ENCODE measurements at regions not wholly inside any gene's neighbourhood (a gene's known extent, or its start where the extent isn't known, plus 50 kb on each side); places are given as distances from the start of the nearest gene placed in this dataset.

DNA sequence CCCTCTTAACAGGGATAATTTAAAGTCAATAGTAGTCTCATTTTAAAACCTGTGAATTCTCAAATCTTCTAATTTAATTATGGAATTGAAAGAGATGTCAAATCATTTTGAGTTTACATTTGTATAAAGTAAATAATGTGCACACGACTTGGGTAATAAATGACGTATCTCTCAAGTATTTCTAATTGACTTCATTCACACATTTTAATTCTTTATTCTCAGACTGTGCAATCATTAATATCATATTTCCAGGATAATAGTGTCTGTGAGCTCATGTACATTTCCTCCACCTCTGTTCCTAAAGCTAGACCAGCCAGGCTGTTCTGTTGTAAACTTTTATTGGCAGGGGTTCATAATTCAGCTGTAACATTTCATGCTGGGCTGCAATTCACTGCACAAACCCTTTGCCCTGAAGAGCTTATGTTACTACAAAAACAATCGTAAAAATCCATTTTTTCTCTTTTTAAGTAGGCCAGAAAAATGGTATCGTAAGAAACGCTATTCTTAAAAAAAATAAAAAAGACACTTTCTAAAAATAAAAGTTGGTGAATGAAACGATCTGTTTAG lies 1103.1 kb upstream of the TENM3 start:
- Histone ChIP-seq H3K36me3 (ENCODE audit: insufficient read depth, low read length) (no peaks in the 10 kb centered on the region), H3K9ac (ENCODE audit: low read depth, low read length) (no peak overlapping the region), H3K27me3 (ENCODE audit: control insufficient read depth, insufficient read depth, low read length) (peaks cover 4% of the 10 kb centered on the region), H3K4me2 (ENCODE audit: low read length) (no peak overlapping the region), H3K4me3 (ENCODE audit: low read length) (no peak overlapping the region), H3K9me3 (replicated peaks; ENCODE audit: low read length) (no peaks in the 10 kb centered on the region), H3K4me1 (ENCODE audit: control insufficient read depth, insufficient read depth, low read length) (no peaks in the 10 kb centered on the region)

DNA sequence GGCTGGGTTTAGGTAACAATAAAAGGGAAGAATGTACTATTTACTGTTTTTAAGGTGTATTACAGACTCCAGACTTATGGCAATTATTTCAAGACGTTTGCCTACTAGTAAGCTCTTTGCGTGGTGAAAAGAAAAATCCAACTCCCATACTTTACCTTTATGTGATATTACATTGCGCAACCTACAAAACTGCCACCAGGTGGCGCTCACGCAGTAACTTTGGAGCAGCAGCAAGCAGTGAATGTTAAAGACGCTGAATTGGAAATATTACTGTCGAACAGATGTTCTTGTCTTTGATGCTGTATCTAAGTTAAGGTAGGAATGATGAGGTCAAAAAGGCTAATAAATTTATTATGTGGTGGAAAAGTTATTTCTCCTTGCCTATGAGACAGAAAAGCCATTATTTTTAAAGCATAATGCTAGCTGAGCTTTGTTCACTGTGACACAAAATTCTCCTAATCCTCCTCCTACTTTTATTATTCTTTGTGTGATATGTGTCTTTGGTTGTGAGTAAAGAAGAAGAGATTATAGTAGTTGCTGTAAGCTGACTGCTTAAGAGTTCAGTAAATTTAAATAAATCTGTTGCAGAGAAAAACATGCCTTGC lies 1099.8 kb upstream of the TENM3 start:
- Histone ChIP-seq H3K27me3 (ENCODE audit: control insufficient read depth, insufficient read depth, low read length) (peaks cover 4% of the 10 kb centered on the region), H3K4me3 (ENCODE audit: low read length) (no peak overlapping the region), H3K4me2 (ENCODE audit: low read length) (no peak overlapping the region), H3K4me1 (ENCODE audit: control insufficient read depth, insufficient read depth, low read length) (no peaks in the 10 kb centered on the region), H3K36me3 (ENCODE audit: insufficient read depth, low read length) (no peaks in the 10 kb centered on the region), H3K9me3 (replicated peaks; ENCODE audit: low read length) (no peaks in the 10 kb centered on the region), H3K9ac (ENCODE audit: low read depth, low read length) (no peak overlapping the region)

DNA sequence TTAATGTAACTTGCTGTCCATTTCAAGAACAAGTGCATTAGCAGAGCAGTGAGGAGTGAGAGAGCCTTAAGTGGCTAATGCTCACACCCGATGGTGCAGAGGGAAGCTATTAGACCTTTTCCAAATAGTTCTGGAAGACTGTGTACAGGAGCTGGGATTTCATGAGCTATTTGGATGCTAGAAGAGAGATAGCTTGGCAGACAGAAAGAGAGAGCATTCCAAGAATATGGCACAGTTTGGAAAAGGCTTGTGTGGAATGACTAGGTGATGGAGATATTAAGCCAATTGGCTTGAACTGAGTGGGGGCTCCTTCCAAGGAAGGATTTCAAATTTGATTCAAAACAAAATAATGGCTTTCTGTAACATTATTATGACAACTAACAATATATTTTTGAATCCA lies 1097.2 kb upstream of the TENM3 start:
- Histone ChIP-seq H3K4me3 (ENCODE audit: low read length) (no peak overlapping the region), H3K36me3 (ENCODE audit: insufficient read depth, low read length) (no peaks in the 10 kb centered on the region), H3K9me3 (replicated peaks; ENCODE audit: low read length) (no peaks in the 10 kb centered on the region), H3K9ac (ENCODE audit: low read depth, low read length) (no peak overlapping the region), H3K27me3 (ENCODE audit: control insufficient read depth, insufficient read depth, low read length) (peaks cover 4% of the 10 kb centered on the region), H3K4me1 (ENCODE audit: control insufficient read depth, insufficient read depth, low read length) (no peaks in the 10 kb centered on the region), H3K4me2 (ENCODE audit: low read length) (no peak overlapping the region)

DNA sequence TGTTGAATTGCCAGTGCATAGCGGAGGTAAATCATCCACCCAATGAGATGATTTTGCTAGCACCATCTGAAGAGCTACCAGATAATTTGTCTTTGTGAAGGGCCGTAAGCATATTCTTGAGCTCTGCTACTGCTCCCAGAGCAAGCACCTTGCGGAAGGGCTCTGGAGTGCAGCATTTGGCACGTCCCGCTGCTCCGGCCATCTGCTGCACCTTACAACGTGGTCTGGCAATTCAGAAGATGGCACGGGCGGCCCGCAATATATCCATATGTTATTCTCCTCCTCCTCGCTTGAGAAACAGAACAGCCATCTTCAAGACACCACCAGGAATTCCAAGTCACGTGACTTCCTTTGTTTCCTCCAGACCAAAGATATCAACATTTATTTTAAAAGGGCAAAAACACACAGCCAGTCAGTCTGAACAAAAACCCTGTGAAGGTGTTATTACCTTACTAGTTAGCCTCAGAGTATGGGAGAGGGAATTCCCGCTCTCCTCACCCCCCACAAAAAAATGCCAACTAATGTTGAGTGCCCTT lies 1095.7 kb upstream of the TENM3 start:
- no peak overlapping the region for H3K4me3 ChIP-seq (ENCODE audit: low read length)
- H3K4me1 ChIP-seq (ENCODE audit: control insufficient read depth, insufficient read depth, low read length), result no peaks in the 10 kb centered on the region
- no peaks in the 10 kb centered on the region for H3K9me3 ChIP-seq (replicated peaks; ENCODE audit: low read length)
- no peaks in the 10 kb centered on the region for H3K36me3 ChIP-seq (ENCODE audit: insufficient read depth, low read length)
- H3K9ac ChIP-seq (ENCODE audit: low read depth, low read length), result no peak overlapping the region
- H3K4me2 ChIP-seq (ENCODE audit: low read length), result no peak overlapping the region
- H3K27me3 ChIP-seq (ENCODE audit: control insufficient read depth, insufficient read depth, low read length), result no peaks in the 10 kb centered on the region

DNA sequence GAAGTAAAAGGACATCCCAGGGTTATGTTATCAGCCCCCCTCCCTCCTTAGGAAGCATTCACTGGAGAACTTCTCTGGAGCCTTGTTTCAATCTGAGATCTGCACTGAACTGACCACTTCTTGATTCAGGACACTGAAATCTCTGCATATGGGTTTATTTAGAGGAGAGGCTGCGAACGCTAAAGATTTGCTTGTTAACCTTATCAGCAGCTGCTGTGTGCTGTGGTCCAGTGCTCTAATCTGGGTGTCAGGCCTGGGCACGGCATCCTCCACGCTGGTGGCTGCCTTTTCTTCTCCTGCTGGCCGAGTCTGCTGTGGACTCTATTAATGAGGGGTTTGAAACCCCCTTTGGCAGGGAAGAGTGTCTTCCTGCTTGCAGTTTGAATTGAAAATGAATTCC lies 1094.7 kb upstream of the TENM3 start:
- Histone ChIP-seq H3K27me3 (ENCODE audit: control insufficient read depth, insufficient read depth, low read length) (no peaks in the 10 kb centered on the region), H3K4me1 (ENCODE audit: control insufficient read depth, insufficient read depth, low read length) (no peaks in the 10 kb centered on the region), H3K36me3 (ENCODE audit: insufficient read depth, low read length) (no peaks in the 10 kb centered on the region), H3K9ac (ENCODE audit: low read depth, low read length) (no peak overlapping the region), H3K4me3 (ENCODE audit: low read length) (no peak overlapping the region), H3K4me2 (ENCODE audit: low read length) (no peak overlapping the region), H3K9me3 (replicated peaks; ENCODE audit: low read length) (no peaks in the 10 kb centered on the region)

DNA sequence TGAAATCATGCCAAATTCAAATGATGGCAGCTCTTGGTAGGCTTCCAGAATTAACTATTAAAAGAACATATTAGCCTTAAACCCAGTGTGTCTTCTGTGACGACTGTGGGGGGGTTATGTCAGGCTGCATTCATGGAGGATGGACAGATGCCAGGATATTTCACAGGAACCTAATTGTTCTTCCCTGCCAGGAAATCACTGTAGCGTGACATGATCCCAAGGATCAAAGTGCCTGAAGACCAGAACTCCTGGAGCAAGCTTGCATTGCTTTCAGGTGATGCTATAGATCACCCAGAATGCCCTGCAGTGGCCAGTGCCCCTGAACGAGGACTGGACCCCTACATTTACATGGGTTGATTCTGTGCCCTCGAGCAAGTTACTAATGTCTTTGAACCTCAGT lies 1093.0 kb upstream of the TENM3 start:
- Histone ChIP-seq H3K9ac (ENCODE audit: low read depth, low read length) (no peak overlapping the region), H3K4me3 (ENCODE audit: low read length) (no peak overlapping the region), H3K4me1 (ENCODE audit: control insufficient read depth, insufficient read depth, low read length) (no peaks in the 10 kb centered on the region), H3K4me2 (ENCODE audit: low read length) (no peak overlapping the region), H3K9me3 (replicated peaks; ENCODE audit: low read length) (no peaks in the 10 kb centered on the region), H3K27me3 (ENCODE audit: control insufficient read depth, insufficient read depth, low read length) (no peaks in the 10 kb centered on the region), H3K36me3 (ENCODE audit: insufficient read depth, low read length) (no peaks in the 10 kb centered on the region)

DNA sequence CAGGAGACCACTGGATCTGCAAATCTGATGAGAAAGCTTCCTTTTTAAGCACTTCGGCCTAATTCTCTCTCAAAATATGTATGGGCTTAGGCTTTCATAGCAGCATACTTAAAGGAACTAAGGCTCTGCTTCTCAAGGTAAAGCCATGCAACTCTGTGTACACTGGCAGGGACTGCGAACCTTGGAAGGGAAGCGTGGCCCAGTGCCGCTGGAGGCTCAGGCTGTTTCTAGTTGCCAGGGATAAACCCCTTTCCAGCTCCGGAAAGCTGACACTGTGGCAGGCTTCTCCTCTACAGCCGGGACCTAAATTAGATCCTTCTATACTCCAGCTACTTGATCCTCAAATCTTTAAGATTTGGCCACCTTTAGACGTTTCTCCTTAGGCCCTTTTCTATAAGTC lies 1091.3 kb upstream of the TENM3 start:
- no peak overlapping the region for H3K9ac ChIP-seq (ENCODE audit: low read depth, low read length)
- no peak overlapping the region for H3K4me2 ChIP-seq (ENCODE audit: low read length)
- H3K9me3 ChIP-seq (replicated peaks; ENCODE audit: low read length), result no peaks in the 10 kb centered on the region
- no peaks in the 10 kb centered on the region for H3K4me1 ChIP-seq (ENCODE audit: control insufficient read depth, insufficient read depth, low read length)
- no peak overlapping the region for H3K4me3 ChIP-seq (ENCODE audit: low read length)
- H3K36me3 ChIP-seq (ENCODE audit: insufficient read depth, low read length), result no peaks in the 10 kb centered on the region
- peaks cover 3% of the 10 kb centered on the region for H3K27me3 ChIP-seq (ENCODE audit: control insufficient read depth, insufficient read depth, low read length)

DNA sequence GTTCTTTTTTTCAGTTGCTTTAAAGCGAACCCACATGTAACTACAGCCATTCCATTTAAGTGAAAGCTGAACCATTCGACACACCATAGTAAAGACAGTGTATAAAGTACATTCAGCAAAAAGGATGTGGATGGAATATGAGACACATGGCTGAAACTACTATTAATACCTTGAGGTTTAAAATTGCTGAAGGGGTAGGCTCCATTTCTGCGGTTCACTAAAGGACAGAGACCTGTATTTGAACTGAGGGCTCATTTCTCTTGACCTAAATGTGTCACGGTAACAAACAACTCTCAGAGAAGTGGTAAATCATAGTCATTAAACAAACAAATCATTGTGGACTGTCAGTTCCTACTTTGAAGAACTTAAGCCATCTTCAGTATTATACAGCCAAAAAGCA lies 1085.6 kb upstream of the TENM3 start:
- H3K4me3 ChIP-seq (ENCODE audit: low read length), result no peak overlapping the region
- no peaks in the 10 kb centered on the region for H3K36me3 ChIP-seq (ENCODE audit: insufficient read depth, low read length)
- H3K4me1 ChIP-seq (ENCODE audit: control insufficient read depth, insufficient read depth, low read length), result no peaks in the 10 kb centered on the region
- no peaks in the 10 kb centered on the region for H3K9me3 ChIP-seq (replicated peaks; ENCODE audit: low read length)
- H3K9ac ChIP-seq (ENCODE audit: low read depth, low read length), result no peak overlapping the region
- H3K4me2 ChIP-seq (ENCODE audit: low read length), result no peak overlapping the region
- H3K27me3 ChIP-seq (ENCODE audit: control insufficient read depth, insufficient read depth, low read length), result peaks cover 3% of the 10 kb centered on the region

DNA sequence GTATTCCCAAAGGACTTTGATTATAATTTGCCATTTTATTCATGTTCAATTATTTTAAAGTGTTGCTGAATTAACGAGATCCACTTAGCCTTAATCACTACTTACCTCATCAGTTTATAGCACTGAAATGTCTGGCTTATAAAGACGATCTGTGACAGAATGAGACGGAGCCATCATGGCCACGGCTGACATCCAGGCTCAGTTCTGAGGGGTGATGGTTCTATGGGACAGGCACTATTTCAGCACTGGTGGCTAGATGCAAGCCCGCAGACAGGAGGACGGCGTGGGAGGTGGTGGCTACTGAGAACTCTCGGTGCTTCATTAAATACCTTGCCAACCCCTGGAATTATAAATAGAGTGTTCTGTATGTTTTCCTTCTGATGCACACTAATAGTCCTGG lies 1084.2 kb upstream of the TENM3 start:
- H3K9me3 ChIP-seq (replicated peaks; ENCODE audit: low read length), result no peaks in the 10 kb centered on the region
- H3K4me1 ChIP-seq (ENCODE audit: control insufficient read depth, insufficient read depth, low read length), result no peaks in the 10 kb centered on the region
- peaks cover 3% of the 10 kb centered on the region for H3K27me3 ChIP-seq (ENCODE audit: control insufficient read depth, insufficient read depth, low read length)
- no peak overlapping the region for H3K4me3 ChIP-seq (ENCODE audit: low read length)
- no peaks in the 10 kb centered on the region for H3K36me3 ChIP-seq (ENCODE audit: insufficient read depth, low read length)
- no peak overlapping the region for H3K4me2 ChIP-seq (ENCODE audit: low read length)
- H3K9ac ChIP-seq (ENCODE audit: low read depth, low read length), result no peak overlapping the region

DNA sequence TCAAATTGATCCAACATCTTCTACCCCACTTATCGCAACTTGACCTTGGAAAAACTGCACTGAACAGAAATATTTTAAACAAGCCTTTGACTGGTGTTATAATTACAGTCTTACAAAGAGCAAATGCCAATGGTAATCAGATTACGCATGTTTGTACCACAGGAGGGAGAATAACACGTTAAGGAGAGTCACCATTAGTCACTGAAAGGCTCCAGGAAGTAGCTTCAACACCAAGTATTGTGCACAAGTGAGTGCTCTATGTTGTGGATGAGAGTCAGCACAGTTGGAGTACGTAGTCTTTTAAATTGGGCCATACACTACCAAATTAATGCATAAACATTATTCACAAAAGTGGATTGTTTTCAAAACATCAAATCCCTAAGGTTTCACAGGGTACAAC lies 1081.5 kb upstream of the TENM3 start:
- H3K4me3 ChIP-seq (ENCODE audit: low read length), result no peak overlapping the region
- no peak overlapping the region for H3K4me2 ChIP-seq (ENCODE audit: low read length)
- H3K9me3 ChIP-seq (replicated peaks; ENCODE audit: low read length), result no peaks in the 10 kb centered on the region
- no peaks in the 10 kb centered on the region for H3K27me3 ChIP-seq (ENCODE audit: control insufficient read depth, insufficient read depth, low read length)
- H3K9ac ChIP-seq (ENCODE audit: low read depth, low read length), result no peak overlapping the region
- H3K4me1 ChIP-seq (ENCODE audit: control insufficient read depth, insufficient read depth, low read length), result no peaks in the 10 kb centered on the region
- H3K36me3 ChIP-seq (ENCODE audit: insufficient read depth, low read length), result no peaks in the 10 kb centered on the region

DNA sequence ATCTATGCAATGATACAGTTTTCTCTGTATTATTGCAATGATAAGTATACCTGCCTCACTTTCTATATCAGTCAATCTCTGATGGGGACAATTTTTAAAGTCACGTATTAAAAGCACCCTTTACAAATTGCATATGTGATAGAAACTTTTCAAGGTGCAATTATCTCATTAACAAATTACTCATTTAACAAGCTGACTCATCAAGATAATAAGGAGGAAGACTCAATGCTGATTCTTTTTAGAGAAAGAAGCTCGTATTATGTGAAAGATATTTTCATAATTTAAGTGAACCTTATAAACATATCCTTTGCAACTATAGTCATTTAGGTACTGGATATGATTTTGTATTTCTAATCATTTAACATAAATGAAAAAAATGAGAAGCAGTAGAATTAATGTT lies 1080.9 kb upstream of the TENM3 start:
- Histone ChIP-seq H3K4me2 (ENCODE audit: low read length) (no peak overlapping the region), H3K4me3 (ENCODE audit: low read length) (no peak overlapping the region), H3K27me3 (ENCODE audit: control insufficient read depth, insufficient read depth, low read length) (no peaks in the 10 kb centered on the region), H3K9ac (ENCODE audit: low read depth, low read length) (no peak overlapping the region), H3K36me3 (ENCODE audit: insufficient read depth, low read length) (no peaks in the 10 kb centered on the region), H3K4me1 (ENCODE audit: control insufficient read depth, insufficient read depth, low read length) (no peaks in the 10 kb centered on the region), H3K9me3 (replicated peaks; ENCODE audit: low read length) (no peaks in the 10 kb centered on the region)

DNA sequence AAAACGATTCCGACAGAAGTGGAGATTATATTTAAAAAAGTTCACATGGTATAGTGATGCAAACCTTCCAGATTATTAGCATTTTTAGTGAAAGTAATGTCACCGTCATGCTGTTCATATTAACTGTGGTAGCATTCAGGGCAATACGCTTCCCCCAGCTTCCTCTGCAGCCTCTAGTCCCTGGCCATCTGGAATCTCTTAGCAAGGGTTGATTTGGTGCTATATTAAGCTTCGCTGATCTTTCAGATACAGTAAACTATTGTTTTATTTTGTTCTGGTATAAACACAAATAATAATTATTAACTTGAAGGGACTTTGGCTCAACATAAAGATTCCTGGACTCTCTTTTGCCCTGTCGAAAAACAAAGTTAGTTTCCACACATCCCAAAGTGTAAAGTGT lies 1080.5 kb upstream of the TENM3 start:
- Histone ChIP-seq H3K9me3 (replicated peaks; ENCODE audit: low read length) (no peaks in the 10 kb centered on the region), H3K36me3 (ENCODE audit: insufficient read depth, low read length) (no peaks in the 10 kb centered on the region), H3K4me2 (ENCODE audit: low read length) (no peak overlapping the region), H3K27me3 (ENCODE audit: control insufficient read depth, insufficient read depth, low read length) (no peaks in the 10 kb centered on the region), H3K4me1 (ENCODE audit: control insufficient read depth, insufficient read depth, low read length) (no peaks in the 10 kb centered on the region), H3K9ac (ENCODE audit: low read depth, low read length) (no peak overlapping the region), H3K4me3 (ENCODE audit: low read length) (no peak overlapping the region)
